ENCODE measurements at regions not wholly inside any gene's neighbourhood (a gene's known extent, or its start where the extent isn't known, plus 50 kb on each side); places are given as distances from the start of the nearest gene placed in this dataset.

DNA sequence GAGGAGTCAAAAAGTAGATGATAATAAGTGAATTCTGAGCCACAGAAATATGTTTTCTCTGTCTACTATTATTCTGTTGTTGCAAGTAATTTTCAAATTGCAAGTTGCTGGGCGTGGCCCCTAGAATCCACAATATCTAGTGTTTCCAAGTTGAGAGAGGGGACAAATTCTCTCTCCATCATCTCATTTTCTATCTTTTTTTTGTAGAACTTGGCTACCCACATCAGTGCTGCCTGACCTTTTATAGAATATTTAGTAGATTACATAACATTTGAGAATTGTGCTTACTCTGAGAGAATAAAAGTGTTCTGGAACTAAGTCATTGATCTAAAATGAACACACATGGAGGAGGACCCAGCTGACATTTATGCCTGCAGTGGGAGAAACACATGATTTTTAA is 110.9 kb upstream of the CSNK1A1L start:
- DNase-seq, result no peak
- H3K9me3 ChIP-seq, result no peaks in the 10 kb centered on the region
- H3K27ac ChIP-seq, result no peak overlapping the region
- H3K36me3 ChIP-seq, result no peaks in the 10 kb centered on the region
- TF ChIP-seq, protein P1, sequence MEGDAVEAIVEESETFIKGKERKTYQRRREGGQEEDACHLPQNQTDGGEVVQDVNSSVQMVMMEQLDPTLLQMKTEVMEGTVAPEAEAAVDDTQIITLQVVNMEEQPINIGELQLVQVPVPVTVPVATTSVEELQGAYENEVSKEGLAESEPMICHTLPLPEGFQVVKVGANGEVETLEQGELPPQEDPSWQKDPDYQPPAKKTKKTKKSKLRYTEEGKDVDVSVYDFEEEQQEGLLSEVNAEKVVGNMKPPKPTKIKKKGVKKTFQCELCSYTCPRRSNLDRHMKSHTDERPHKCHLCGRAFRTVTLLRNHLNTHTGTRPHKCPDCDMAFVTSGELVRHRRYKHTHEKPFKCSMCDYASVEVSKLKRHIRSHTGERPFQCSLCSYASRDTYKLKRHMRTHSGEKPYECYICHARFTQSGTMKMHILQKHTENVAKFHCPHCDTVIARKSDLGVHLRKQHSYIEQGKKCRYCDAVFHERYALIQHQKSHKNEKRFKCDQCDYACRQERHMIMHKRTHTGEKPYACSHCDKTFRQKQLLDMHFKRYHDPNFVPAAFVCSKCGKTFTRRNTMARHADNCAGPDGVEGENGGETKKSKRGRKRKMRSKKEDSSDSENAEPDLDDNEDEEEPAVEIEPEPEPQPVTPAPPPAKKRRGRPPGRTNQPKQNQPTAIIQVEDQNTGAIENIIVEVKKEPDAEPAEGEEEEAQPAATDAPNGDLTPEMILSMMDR (IDR thresholded peaks at IDR 0.05), result no peak
- TF ChIP-seq POLR2A (IDR thresholded peaks at IDR 0.05) (no peak), EP300 (IDR thresholded peaks at IDR 0.05) (no peak)
- no peaks in the 10 kb centered on the region for H3K4me1 ChIP-seq (ENCODE audit: insufficient read depth)
- no peak overlapping the region for H3K4me3 ChIP-seq
- no peaks in the 10 kb centered on the region for H3K27me3 ChIP-seq
- WGBS, 3 donors, result 89 to 93% (median 89%) methylated on average over 1 of the region's 1 CpG
- intact Hi-C loops (cut with DNase I), result no loop called here

DNA sequence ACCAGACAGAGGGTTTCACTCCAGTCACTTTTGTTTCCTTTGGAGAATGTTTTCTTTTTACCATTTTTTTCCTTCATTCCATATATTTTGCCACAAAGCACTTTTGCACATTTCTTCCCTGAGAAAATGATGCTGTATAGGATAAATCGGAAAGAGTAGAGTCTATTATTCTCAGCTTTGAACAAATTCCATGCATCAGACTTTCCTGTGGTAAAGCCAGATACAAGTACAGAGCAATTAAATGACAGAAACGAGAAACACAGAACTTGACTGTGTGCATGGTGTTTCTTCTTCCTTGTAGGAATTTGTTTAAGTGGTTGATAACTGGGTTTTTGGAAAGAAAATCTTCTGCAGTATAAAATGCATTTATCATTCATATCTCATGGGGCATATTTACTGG is 107.4 kb upstream of the CSNK1A1L start:
- Histone ChIP-seq H3K9me3 (no peaks in the 10 kb centered on the region), H3K4me1 (ENCODE audit: insufficient read depth) (no peaks in the 10 kb centered on the region), H3K4me3 (no peak overlapping the region), H3K27me3 (no peaks in the 10 kb centered on the region), H3K36me3 (no peaks in the 10 kb centered on the region), H3K27ac (no peak overlapping the region)
- WGBS, 3 donors, result 53 to 67% (median 62%) methylated on average over 2 of the region's 2 CpGs
- TF ChIP-seq POLR2A (IDR thresholded peaks at IDR 0.05), result no peak
- no peak for DNase-seq
- intact Hi-C loops (cut with DNase I), result no loop called here

DNA sequence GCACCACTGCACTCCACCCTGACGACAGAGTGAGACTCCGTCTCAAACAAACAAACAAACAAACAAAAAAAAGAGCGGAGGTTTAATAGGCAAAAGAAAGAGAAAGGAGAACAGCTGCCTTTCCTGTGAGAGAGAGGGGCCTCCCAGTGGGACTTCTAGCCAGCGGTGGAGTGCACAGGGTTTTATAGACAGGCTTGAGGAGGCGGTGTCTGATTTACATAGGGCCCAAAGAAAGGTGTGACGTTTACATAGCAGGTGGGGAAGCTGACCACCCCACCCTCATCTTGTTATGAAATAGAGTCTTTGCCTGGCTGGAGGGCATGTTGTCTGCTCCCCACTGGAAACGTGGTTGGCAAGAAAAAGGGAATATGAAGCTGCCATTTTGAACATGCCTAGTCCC is 106.0 kb upstream of the CSNK1A1L start:
- H3K27me3 ChIP-seq, result no peaks in the 10 kb centered on the region
- H3K27ac ChIP-seq, result no peak overlapping the region
- H3K36me3 ChIP-seq, result no peaks in the 10 kb centered on the region
- intact Hi-C loops (cut with DNase I), result no loop called here
- no peaks in the 10 kb centered on the region for H3K9me3 ChIP-seq
- no peak for TF ChIP-seq EP300 (IDR thresholded peaks at IDR 0.05)
- TF ChIP-seq POLR2A (IDR thresholded peaks at IDR 0.05), result no peak
- TF ChIP-seq, protein P1 (IDR thresholded peaks at IDR 0.05), result no peak
- no peaks in the 10 kb centered on the region for H3K4me1 ChIP-seq (ENCODE audit: insufficient read depth)
- WGBS, 3 donors, result 83 to 88% (median 84%) methylated on average over 7 of the region's 7 CpGs
- no peak overlapping the region for H3K4me3 ChIP-seq
- no peak for DNase-seq

DNA sequence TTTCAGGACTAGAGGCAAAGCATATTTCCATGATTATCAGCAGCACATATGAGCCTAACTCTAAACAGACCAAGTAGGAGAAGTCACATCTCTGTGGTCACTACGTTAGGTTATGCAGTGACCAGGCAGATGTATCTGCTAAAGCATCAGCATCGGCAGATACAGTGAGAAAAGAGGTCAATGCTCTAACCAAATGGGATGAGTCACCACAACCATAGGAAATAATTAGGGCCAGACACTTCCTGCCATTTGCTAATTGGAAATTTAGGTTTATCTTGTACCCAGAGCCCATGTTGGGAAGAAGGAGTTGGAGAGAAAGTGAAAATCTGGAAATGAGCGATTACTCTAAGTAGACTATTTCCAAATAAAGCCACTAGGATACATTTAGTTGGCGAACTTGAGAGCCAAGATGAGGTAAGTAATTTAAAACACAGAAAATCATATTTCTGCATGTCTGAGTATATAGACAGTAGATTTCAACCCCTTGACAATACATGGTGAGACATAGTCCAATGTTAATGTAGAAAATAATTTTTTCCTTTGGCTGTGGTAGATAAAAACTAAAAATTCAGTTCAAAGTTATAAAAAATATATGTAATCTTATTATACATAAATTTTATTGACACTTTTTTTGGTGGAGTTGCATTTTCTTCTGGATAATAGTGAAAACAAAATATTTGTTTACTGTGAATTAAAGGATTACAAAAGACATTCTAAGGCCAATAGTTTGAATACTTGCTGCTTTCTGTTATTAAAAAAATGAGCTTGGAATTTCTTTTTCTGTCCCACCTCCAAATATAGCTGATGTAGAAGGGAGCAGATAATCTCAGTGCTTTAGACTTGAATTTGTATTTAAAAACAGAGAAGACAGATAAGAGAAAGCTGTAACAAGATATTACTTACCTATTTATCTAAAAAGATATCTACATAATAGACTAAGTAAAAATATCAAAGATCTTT is 104.4 kb upstream of the CSNK1A1L start:
- intact Hi-C loops (cut with DNase I), result no loop called here
- WGBS, 3 donors, result 90 to 92% (median 91%) methylated on average over 4 of the region's 4 CpGs
- H3K9me3 ChIP-seq, result no peaks in the 10 kb centered on the region
- H3K27me3 ChIP-seq, result no peaks in the 10 kb centered on the region
- no peaks in the 10 kb centered on the region for H3K4me1 ChIP-seq (ENCODE audit: insufficient read depth)
- no peak for DNase-seq
- no peaks in the 10 kb centered on the region for H3K36me3 ChIP-seq
- TF ChIP-seq POLR2A (IDR thresholded peaks at IDR 0.05) (no peak), EP300 (IDR thresholded peaks at IDR 0.05) (no peak)
- TF ChIP-seq, protein P1 (IDR thresholded peaks at IDR 0.05), result no peak
- H3K27ac ChIP-seq, result no peak overlapping the region
- no peak overlapping the region for H3K4me3 ChIP-seq
